ENCODE measurements at regions not wholly inside any gene's neighbourhood (a gene's known extent, or its start where the extent isn't known, plus 50 kb on each side); places are given as distances from the start of the nearest gene placed in this dataset.

DNA sequence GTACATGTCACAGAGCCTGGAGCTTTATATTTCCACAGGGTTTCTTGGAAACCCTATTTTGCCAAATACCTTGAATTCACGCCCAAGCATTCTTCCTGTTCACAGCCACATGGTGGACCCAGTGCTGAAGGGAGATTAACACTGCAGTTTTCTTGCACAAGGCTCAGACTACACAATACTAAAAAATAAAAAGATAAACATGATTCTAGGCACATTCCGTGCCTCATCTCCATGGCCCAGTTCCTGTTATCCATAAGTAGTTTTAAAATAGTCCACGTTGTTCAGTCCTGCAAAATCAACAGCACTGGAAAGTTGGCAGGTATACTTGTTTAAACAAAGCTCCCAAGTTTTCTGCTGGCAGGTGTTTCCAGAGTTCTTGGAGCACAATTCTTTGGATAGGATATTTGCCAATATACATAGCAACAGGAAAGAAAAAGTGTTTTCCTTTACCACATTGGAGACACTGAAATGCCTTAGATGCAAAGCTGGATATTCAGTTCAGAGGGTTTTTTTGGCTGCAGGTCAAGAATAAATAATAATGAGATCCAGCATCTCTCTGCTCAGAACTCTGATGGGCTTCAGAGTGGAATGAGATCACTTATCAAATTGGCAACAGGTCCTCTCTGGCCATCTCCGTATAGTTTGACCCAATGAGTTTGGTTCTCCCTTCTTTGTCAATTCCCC, 88.1 kb upstream of the TGFBR2 start:
- FAIRE-seq, result peak; percentile 82
- Histone ChIP-seq H3K27ac (ENCODE audit: control insufficient read depth, insufficient read depth, low read length) (no peak overlapping the region), H3K4me2 (ENCODE audit: control insufficient read depth, extremely low read depth, insufficient read depth, low read depth, low read length) (peak overlapping the region; percentile 19), H3K79me2 (ENCODE audit: control insufficient read depth, insufficient read depth, low read length) (no peaks in the 10 kb centered on the region), H3K4me3 (ENCODE audit: control insufficient read depth in 2 of 3, extremely low read depth in 1 of 3, insufficient read depth in 2 of 3, low read depth in 1 of 3, low read length in 3 of 3) (no peak overlapping the region), H3K36me3 (ENCODE audit: control insufficient read depth in 2 of 2, extremely low read depth in 1 of 2, insufficient read depth in 2 of 2, low read length in 2 of 2) (no peaks in the 10 kb centered on the region), H2AFZ (ENCODE audit: control insufficient read depth, low read length) (peak overlapping the region; percentile 29), H3K27me3 (ENCODE audit: control insufficient read depth, extremely low read depth, insufficient read depth, low read length) (no peaks in the 10 kb centered on the region), H3K4me1 (ENCODE audit: control insufficient read depth, extremely low read depth, insufficient read depth, low read length) (peaks cover 9% of the 10 kb centered on the region), H3K9me1 (ENCODE audit: control insufficient read depth, extremely low read depth, insufficient read depth, low read length) (no peaks in the 10 kb centered on the region), H4K20me1 (ENCODE audit: control insufficient read depth, extremely low read depth, insufficient read depth, low read length) (no peaks in the 10 kb centered on the region), H3K9me3 (ENCODE audit: control insufficient read depth, low read depth, low read length) (no peaks in the 10 kb centered on the region), H3K9ac (ENCODE audit: control insufficient read depth, extremely low read depth, insufficient read depth, low read length) (no peak overlapping the region)
- DNase-seq (ENCODE audit: low read depth, low spot score), result no peak
- no peak for TF ChIP-seq EZH2 (IDR thresholded peaks at IDR 0.05; ENCODE audit: low read length)
- TF ChIP-seq, protein P1, sequence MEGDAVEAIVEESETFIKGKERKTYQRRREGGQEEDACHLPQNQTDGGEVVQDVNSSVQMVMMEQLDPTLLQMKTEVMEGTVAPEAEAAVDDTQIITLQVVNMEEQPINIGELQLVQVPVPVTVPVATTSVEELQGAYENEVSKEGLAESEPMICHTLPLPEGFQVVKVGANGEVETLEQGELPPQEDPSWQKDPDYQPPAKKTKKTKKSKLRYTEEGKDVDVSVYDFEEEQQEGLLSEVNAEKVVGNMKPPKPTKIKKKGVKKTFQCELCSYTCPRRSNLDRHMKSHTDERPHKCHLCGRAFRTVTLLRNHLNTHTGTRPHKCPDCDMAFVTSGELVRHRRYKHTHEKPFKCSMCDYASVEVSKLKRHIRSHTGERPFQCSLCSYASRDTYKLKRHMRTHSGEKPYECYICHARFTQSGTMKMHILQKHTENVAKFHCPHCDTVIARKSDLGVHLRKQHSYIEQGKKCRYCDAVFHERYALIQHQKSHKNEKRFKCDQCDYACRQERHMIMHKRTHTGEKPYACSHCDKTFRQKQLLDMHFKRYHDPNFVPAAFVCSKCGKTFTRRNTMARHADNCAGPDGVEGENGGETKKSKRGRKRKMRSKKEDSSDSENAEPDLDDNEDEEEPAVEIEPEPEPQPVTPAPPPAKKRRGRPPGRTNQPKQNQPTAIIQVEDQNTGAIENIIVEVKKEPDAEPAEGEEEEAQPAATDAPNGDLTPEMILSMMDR (optimal IDR thresholded peaks at IDR 0.05 in 1 of 3, IDR thresholded peaks at IDR 0.05 in 1 of 3, conservative IDR thresholded peaks at IDR 0.05 in 1 of 3; ENCODE audit: extremely low read depth in 1 of 3, insufficient read depth in 2 of 3, low read length in 3 of 3), result peak in 1 of 3 experiments; percentile 40
- dilution Hi-C loops (cut with MboI; ENCODE audit: extremely low pct_ligation_motif_present, low sequenced_read_pairs), result no loop called here

DNA sequence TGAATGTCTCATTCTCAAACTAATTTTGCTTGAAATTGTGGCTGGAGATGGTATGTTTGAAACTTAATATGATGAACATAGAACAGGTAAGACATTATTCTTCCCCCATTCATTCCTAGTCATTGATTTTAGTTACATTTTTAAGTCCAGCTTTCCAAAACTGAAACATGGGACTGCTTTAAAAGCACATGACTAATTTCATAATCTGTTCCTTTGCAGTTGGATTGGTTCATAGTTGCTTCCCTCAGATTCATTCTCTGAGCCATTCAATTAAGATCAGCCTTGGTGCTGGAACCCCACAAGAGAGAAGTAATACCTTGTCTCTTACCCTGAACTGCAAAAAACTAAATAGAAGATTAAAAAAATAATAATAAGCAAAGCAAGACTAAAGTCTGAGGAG, 87.5 kb upstream of the TGFBR2 start:
- Histone ChIP-seq H3K4me1 (ENCODE audit: control insufficient read depth, extremely low read depth, insufficient read depth, low read length) (peaks cover 8% of the 10 kb centered on the region), H3K9me1 (ENCODE audit: control insufficient read depth, extremely low read depth, insufficient read depth, low read length) (no peaks in the 10 kb centered on the region), H3K4me2 (ENCODE audit: control insufficient read depth, extremely low read depth, insufficient read depth, low read depth, low read length) (no peak overlapping the region), H3K27me3 (ENCODE audit: control insufficient read depth, extremely low read depth, insufficient read depth, low read length) (no peaks in the 10 kb centered on the region), H3K9ac (ENCODE audit: control insufficient read depth, extremely low read depth, insufficient read depth, low read length) (no peak overlapping the region), H3K36me3 (ENCODE audit: control insufficient read depth in 2 of 2, extremely low read depth in 1 of 2, insufficient read depth in 2 of 2, low read length in 2 of 2) (no peaks in the 10 kb centered on the region), H2AFZ (ENCODE audit: control insufficient read depth, low read length) (peak overlapping the region; percentile 29), H3K4me3 (ENCODE audit: control insufficient read depth in 2 of 3, extremely low read depth in 1 of 3, insufficient read depth in 2 of 3, low read depth in 1 of 3, low read length in 3 of 3) (no peak overlapping the region), H4K20me1 (ENCODE audit: control insufficient read depth, extremely low read depth, insufficient read depth, low read length) (no peaks in the 10 kb centered on the region), H3K79me2 (ENCODE audit: control insufficient read depth, insufficient read depth, low read length) (no peaks in the 10 kb centered on the region), H3K27ac (ENCODE audit: control insufficient read depth, insufficient read depth, low read length) (no peak overlapping the region), H3K9me3 (ENCODE audit: control insufficient read depth, low read depth, low read length) (no peaks in the 10 kb centered on the region)
- TF ChIP-seq EZH2 (IDR thresholded peaks at IDR 0.05; ENCODE audit: low read length), result no peak
- TF ChIP-seq, protein P1 (optimal IDR thresholded peaks at IDR 0.05 in 1 of 3, IDR thresholded peaks at IDR 0.05 in 1 of 3, conservative IDR thresholded peaks at IDR 0.05 in 1 of 3; ENCODE audit: extremely low read depth in 1 of 3, insufficient read depth in 2 of 3, low read length in 3 of 3), result no peak
- DNase-seq (ENCODE audit: low read depth, low spot score), result no peak
- dilution Hi-C loops (cut with MboI; ENCODE audit: extremely low pct_ligation_motif_present, low sequenced_read_pairs), result no loop called here
- peak; percentile 44 for FAIRE-seq
